PC-9 (cell line): ENCODE measurements at regions not wholly inside any gene's neighbourhood (a gene's known extent, or its start where the extent isn't known, plus 50 kb on each side); places are given as distances from the start of the nearest gene placed in this dataset.

Source experiments
- BruUV-seq: library from RNA; stranded (reverse); fragments of 400-500 nt; replicated peaks from 2 replicates; lab custom pipeline; 2021; lab: Mats Ljungman, UMichigan
- CTCF ChIA-PET: fragments of 300-600 bp; sonication (Branson Sonifier 250); formaldehyde crosslinking; loops from one replicate; lab custom pipeline; 2022; ENCODE audit warnings: antibody characterized with exemption; lab: Charles Lee
- POLR2A ChIA-PET: fragments of 300-600 bp; sonication (Branson Sonifier 250); formaldehyde crosslinking; loops from one replicate; lab custom pipeline; 2022; ENCODE audit warnings: antibody characterized with exemption; ENCODE audit not compliant: unreplicated experiment; lab: Charles Lee
- DNase-seq, 2 experiments: peaks; one replicate each; pipeline versions ENCODE4 v3.0.0 to v3.0.0-alpha.2; 2015 to 2022; ENCODE audit warnings: mixed read lengths in 1 of 2
- H2AFZ ChIP-seq: fragments of 200-600 bp; sonication (generic); 2 replicates; pipeline ENCODE4 v1.8.1; 2017; ENCODE audit warnings: antibody characterized with exemption
- H3F3A ChIP-seq: fragments of 200-600 bp; sonication (generic); 2 replicates; pipeline ENCODE4 v1.8.1; 2017; ENCODE audit warnings: antibody characterized with exemption, mild to moderate bottlenecking, low read depth; ENCODE audit not compliant: insufficient read depth
- H3K27ac ChIP-seq: fragments of 200-600 bp; sonication (generic); 2 replicates; pipeline ENCODE4 v1.6.1; 2016; ENCODE audit warnings: mixed run types
- H3K27me3 ChIP-seq: fragments of 200-600 bp; sonication (generic); 2 replicates; pipeline ENCODE4 v1.6.1; 2016; ENCODE audit warnings: low read depth, mixed run types; ENCODE audit not compliant: insufficient read depth
- H3K36me3 ChIP-seq: fragments of 200-600 bp; sonication (generic); 2 replicates; pipeline ENCODE4 v1.6.1; 2016; ENCODE audit warnings: low read depth, mixed run types
- H3K4me1 ChIP-seq: fragments of 200-600 bp; sonication (generic); replicated peaks from 2 replicates; pipeline ENCODE4 v1.6.1; 2016; ENCODE audit warnings: mixed run types; ENCODE audit not compliant: insufficient read depth
- H3K4me2 ChIP-seq: fragments of 200-600 bp; sonication (generic); 2 replicates; pipeline ENCODE4 v1.6.1; 2017; ENCODE audit warnings: mixed run types
- H3K4me3 ChIP-seq: fragments of 200-600 bp; sonication (generic); 2 replicates; pipeline ENCODE4 v1.6.1; 2016; ENCODE audit warnings: mixed run types
- H3K79me2 ChIP-seq: fragments of 200-600 bp; sonication (generic); 2 replicates; pipeline ENCODE4 v1.6.1; 2017; ENCODE audit warnings: low read depth, mixed run types
- H3K9me2 ChIP-seq: fragments of 200-600 bp; sonication (generic); 2 replicates; pipeline ENCODE4 v1.8.1; 2017; ENCODE audit warnings: mild to moderate bottlenecking; ENCODE audit not compliant: insufficient read depth
- H3K9me3 ChIP-seq: fragments of 200-600 bp; sonication (generic); 2 replicates; pipeline ENCODE4 v1.8.1; 2016; ENCODE audit warnings: low read depth; ENCODE audit not compliant: insufficient read depth
- H4K20me1 ChIP-seq: fragments of 200-600 bp; sonication (generic); 2 replicates; pipeline ENCODE4 v1.8.1; 2017; ENCODE audit not compliant: insufficient read depth
- EZH2 ChIP-seq: fragments of 200-600 bp; sonication (generic); IDR thresholded peaks from 2 replicates; pipeline ENCODE4 v1.8.0; 2017; ENCODE audit warnings: antibody characterized with exemption, low read depth
- intact Hi-C: fragments of 100-400 bp; cut with micrococcal nuclease; formaldehyde crosslinking; loops from one replicate; pipeline ENCODE4 v1.10.0; 2022; ENCODE audit not compliant: unreplicated experiment
- TF ChIP-seq, protein P1 (sequence below): fragments of 200-600 bp; sonication (generic); conservative IDR thresholded peaks from 2 replicates; pipeline ENCODE4 v1.6.1; 2017; ENCODE audit warnings: mixed run types, antibody characterized with exemption, mild to moderate bottlenecking, moderate library complexity

DNA sequence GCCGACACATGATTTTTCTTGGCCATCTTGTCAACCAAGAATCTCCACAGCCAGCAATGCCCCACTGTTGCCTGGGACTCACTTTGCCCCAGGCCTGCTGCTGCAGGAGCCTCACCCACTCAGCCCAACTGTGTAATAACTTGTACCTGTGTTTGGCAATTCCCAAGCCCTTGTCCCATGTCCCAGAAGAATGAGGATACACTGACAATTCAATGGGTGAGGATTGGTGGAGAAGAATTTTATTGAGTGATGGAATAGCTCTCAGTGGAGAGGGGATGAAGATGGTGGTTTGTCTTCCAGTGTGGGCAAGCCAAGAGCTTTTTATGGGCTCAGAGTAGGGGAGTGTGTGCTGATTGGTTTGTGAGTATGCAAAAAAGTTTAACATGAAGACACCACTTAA is 861.9 kb downstream of the TFAP2A start:
- DNase-seq, result no peak
- no peak overlapping the region for H3K4me3 ChIP-seq
- H4K20me1 ChIP-seq, result no peaks in the 10 kb centered on the region
- no peak for TF ChIP-seq EZH2
- TF ChIP-seq, protein P1, sequence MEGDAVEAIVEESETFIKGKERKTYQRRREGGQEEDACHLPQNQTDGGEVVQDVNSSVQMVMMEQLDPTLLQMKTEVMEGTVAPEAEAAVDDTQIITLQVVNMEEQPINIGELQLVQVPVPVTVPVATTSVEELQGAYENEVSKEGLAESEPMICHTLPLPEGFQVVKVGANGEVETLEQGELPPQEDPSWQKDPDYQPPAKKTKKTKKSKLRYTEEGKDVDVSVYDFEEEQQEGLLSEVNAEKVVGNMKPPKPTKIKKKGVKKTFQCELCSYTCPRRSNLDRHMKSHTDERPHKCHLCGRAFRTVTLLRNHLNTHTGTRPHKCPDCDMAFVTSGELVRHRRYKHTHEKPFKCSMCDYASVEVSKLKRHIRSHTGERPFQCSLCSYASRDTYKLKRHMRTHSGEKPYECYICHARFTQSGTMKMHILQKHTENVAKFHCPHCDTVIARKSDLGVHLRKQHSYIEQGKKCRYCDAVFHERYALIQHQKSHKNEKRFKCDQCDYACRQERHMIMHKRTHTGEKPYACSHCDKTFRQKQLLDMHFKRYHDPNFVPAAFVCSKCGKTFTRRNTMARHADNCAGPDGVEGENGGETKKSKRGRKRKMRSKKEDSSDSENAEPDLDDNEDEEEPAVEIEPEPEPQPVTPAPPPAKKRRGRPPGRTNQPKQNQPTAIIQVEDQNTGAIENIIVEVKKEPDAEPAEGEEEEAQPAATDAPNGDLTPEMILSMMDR, result no peak
- H3K27me3 ChIP-seq, result no peaks in the 10 kb centered on the region
- H3K9me2 ChIP-seq, result no peaks in the 10 kb centered on the region
- intact Hi-C loops, result no loop called here
- H3K4me2 ChIP-seq, result no peak overlapping the region
- POLR2A ChIA-PET, result no interaction called here
- no peaks in the 10 kb centered on the region for H3K4me1 ChIP-seq
- no peaks in the 10 kb centered on the region for H3K36me3 ChIP-seq
- H3K79me2 ChIP-seq, result no peaks in the 10 kb centered on the region
- H3K27ac ChIP-seq, result no peak overlapping the region
- CTCF ChIA-PET, result no interaction called here
- no TSS peak for BruUV-seq
- H3K9me3 ChIP-seq, result no peaks in the 10 kb centered on the region
- no peak overlapping the region for H2AFZ ChIP-seq
- H3F3A ChIP-seq, result no peaks in the 10 kb centered on the region

DNA sequence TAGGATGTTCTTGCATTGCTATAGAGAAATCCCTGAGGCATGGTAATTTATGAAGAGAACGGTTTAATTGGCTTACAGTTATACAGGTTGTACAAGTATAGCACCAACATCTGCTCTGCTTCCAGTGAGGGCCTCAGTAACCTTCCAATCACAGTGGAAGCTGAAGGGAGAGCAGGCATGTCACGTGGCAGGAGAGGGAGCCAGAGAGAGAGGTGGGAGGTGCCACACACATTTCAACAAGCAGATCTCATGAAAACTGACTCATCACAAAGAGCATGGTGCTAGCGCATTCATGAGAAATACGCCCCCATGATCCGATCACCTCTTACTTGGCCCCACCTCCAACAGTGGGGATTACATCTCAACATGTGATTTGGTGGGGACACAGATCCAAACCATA is 871.2 kb downstream of the TFAP2A start:
- no peaks in the 10 kb centered on the region for H4K20me1 ChIP-seq
- no peaks in the 10 kb centered on the region for H3K4me1 ChIP-seq
- no TSS peak for BruUV-seq
- no peak overlapping the region for H3K4me2 ChIP-seq
- ChIA-PET CTCF (no interaction called here), POLR2A (no interaction called here)
- no peaks in the 10 kb centered on the region for H3K79me2 ChIP-seq
- no peaks in the 10 kb centered on the region for H3K36me3 ChIP-seq
- TF ChIP-seq, protein P1, result no peak
- TF ChIP-seq EZH2, result no peak
- H3K9me2 ChIP-seq, result no peaks in the 10 kb centered on the region
- H2AFZ ChIP-seq, result no peak overlapping the region
- intact Hi-C loops, result loop anchor here (5.0 kb wide), 2 partner anchors 859 to 884 kb away; no protein-coding TSS in a partner anchor
- H3K27ac ChIP-seq, result no peak overlapping the region
- no peak for DNase-seq
- H3K27me3 ChIP-seq, result no peaks in the 10 kb centered on the region
- H3K4me3 ChIP-seq, result no peak overlapping the region
- H3F3A ChIP-seq, result no peaks in the 10 kb centered on the region
- H3K9me3 ChIP-seq, result no peaks in the 10 kb centered on the region

GRCh38 chr6:9540534-9541126 is 874.2 kb downstream of the TFAP2A start:
- Histone ChIP-seq H2AFZ (no peak overlapping the region), H3K27ac (no peak overlapping the region), H3K4me3 (no peak overlapping the region), H3K79me2 (no peaks in the 10 kb centered on the region), H3K36me3 (no peaks in the 10 kb centered on the region), H4K20me1 (no peaks in the 10 kb centered on the region), H3K4me2 (no peak overlapping the region), H3K9me2 (no peaks in the 10 kb centered on the region), H3K4me1 (no peaks in the 10 kb centered on the region), H3K9me3 (no peaks in the 10 kb centered on the region), H3K27me3 (no peaks in the 10 kb centered on the region), H3F3A (no peaks in the 10 kb centered on the region)
- intact Hi-C loops, result loop anchor here (2.0 to 5.0 kb wide), 4 partner anchors 38 to 887 kb away; no protein-coding TSS in a partner anchor
- ChIA-PET CTCF (no interaction called here), POLR2A (no interaction called here)
- BruUV-seq, result no TSS peak
- peak; percentile 22 to 38 for DNase-seq
- TF ChIP-seq EZH2, result no peak
- TF ChIP-seq, protein P1, result peak; percentile 73
